Stimulated activated naive CD8-positive, alpha-beta T cell treated with anti-CD3 and anti-CD28 coated beads, Interleukin-15, amount 100 ng/mL, for 72 hours (primary cell): ENCODE measurements at regions not wholly inside any gene's neighbourhood (a gene's known extent, or its start where the extent isn't known, plus 50 kb on each side); places are given as distances from the start of the nearest gene placed in this dataset.

Experiments
- ATAC-seq: fragments of 150-1000 bp; cut with Tn5 transposase; 2 replicates; pipeline ENCODE4 v1.10.0; 2021; ENCODE audit warnings: mild to moderate bottlenecking, moderate library complexity
- DNase-seq, 2 donors: peaks; one replicate each; pipeline ENCODE4 v3.0.0; 2021 to 2022
- H3K27ac Mint-ChIP-seq, 2 donors: one replicate each; pipeline ENCODE4 v1.8.0; 2022; ENCODE audit warnings: mild to moderate bottlenecking in 2 of 2, mixed read lengths in 2 of 2, moderate library complexity in 2 of 2
- H3K27me3 Mint-ChIP-seq: one replicate; pipeline ENCODE4 v1.8.0; 2022; ENCODE audit warnings: mixed read lengths
- H3K4me1 Mint-ChIP-seq: one replicate; pipeline ENCODE4 v1.8.0; 2022; ENCODE audit warnings: mild to moderate bottlenecking, mixed read lengths
- H3K4me3 Mint-ChIP-seq, 2 donors: one replicate each; pipeline ENCODE4 v1.8.0; 2022; ENCODE audit warnings: mild to moderate bottlenecking in 2 of 2, mixed read lengths in 2 of 2, moderate library complexity in 1 of 2
- H3K9me3 Mint-ChIP-seq, 2 donors: one replicate each; pipeline ENCODE4 v1.8.0; 2022; ENCODE audit warnings: mixed read lengths in 2 of 2

DNA sequence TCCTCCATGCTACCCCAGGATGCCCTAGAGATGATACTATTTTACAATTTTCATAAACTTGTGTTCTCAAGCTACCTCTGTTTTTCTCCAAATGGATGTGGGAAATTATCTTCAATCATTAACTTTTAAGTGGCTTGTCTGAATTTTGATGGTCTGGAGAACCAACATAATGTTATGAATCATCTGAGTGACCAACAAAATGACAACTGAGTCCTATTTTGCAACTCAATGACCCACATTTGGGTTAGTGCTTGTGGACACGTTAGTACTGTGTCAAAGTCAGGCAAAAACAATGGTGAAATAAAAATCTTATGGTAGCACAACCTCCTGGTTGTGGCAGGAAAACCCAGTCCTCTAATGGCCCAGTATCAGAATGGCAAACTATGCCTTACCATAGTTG is 352.4 kb upstream of the ZNF385D start:
- H3K4me1 Mint-ChIP-seq: no peaks in the 10 kb centered on the region
- H3K27me3 Mint-ChIP-seq: no peaks in the 10 kb centered on the region
- no peak for ATAC-seq
- DNase-seq: no peak
- peaks cover 3 to 7% of the 10 kb centered on the region in 2 donors for H3K9me3 Mint-ChIP-seq
- no peak overlapping the region for H3K4me3 Mint-ChIP-seq
- no peak overlapping the region for H3K27ac Mint-ChIP-seq

DNA sequence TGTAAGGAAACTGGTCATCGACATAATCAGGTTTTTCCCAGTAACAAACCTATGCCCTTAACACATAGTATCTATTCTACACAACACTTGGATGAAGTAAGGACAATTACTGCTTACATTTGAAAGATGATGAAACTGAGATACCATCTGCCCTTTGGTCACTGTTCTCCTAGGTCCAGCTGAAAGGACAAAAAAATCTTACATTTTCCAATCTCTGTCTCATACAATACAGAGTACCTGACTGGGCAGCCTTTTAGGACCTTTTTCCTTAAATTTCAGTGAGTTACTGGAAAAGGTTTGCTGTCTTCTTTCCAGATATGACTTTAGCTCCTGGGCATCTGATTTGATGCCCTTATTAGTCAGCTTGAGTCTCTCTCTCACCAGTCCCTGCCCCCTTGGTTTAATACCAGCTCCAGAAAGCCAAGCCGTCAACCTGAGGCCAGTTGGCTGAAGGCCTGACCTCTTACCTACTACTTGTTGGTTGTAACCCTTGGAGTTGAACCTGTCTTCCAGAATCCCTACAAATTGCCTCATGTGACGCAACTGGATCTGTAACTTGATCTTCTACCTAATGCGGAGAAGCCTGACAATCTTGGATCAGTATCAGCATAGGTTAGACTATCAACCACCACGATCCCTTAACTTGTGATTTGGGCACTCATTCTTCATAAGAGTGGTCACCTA is 355.3 kb upstream of the ZNF385D start:
- no peak overlapping the region for H3K4me3 Mint-ChIP-seq
- no peak for DNase-seq
- no peak overlapping the region for H3K27ac Mint-ChIP-seq
- H3K27me3 Mint-ChIP-seq: no peaks in the 10 kb centered on the region
- no peak for ATAC-seq
- no peaks in the 10 kb centered on the region for H3K4me1 Mint-ChIP-seq
- no peaks in the 10 kb centered on the region for H3K9me3 Mint-ChIP-seq

DNA sequence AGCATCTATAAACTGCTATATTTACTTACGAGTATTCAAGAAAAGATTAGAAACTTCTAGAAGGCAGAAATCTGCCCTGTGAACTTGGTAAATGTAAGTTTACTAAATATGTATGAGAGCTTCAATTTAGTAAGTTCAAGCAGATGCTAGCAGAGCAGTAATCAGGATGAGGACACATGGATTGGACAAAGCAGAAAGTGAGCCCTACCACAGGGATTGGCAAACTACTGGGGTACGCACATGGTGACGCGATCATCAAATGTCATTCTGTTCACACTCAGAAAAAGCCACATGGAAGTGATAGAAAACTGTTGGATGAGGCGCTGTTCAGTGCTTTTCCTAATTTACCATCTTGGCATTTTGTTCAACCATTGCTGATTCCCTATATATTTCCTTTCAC is 360.2 kb upstream of the ZNF385D start:
- ATAC-seq (no peak), DNase-seq (no peak)
- Mint-ChIP-seq H3K4me3 (no peak overlapping the region), H3K4me1 (no peaks in the 10 kb centered on the region), H3K27me3 (no peaks in the 10 kb centered on the region), H3K9me3 (no peaks in the 10 kb centered on the region), H3K27ac (no peak overlapping the region)

DNA sequence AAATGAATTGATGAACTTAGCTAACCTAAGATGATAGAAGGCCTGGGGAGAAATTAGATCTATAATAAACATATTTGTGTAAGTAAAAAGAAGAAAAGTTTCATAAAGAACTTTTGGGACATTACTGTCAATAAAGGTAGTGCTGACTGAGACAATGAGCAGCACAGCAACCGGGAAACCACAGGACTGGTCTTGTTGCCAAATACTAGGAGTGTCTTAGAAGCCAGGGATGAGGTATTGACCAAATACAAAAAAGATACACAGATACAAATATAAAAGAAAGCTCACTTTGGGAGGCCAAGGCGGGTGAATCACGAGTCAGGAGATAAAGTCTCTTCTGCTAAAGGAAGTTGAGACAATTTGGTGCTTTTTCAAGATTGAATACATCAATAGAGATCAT is 362.4 kb upstream of the ZNF385D start:
- Mint-ChIP-seq H3K4me1 (no peaks in the 10 kb centered on the region), H3K27ac (no peak overlapping the region), H3K9me3 (no peaks in the 10 kb centered on the region), H3K4me3 (no peak overlapping the region), H3K27me3 (no peaks in the 10 kb centered on the region)
- DNase-seq (no peak), ATAC-seq (no peak)

DNA sequence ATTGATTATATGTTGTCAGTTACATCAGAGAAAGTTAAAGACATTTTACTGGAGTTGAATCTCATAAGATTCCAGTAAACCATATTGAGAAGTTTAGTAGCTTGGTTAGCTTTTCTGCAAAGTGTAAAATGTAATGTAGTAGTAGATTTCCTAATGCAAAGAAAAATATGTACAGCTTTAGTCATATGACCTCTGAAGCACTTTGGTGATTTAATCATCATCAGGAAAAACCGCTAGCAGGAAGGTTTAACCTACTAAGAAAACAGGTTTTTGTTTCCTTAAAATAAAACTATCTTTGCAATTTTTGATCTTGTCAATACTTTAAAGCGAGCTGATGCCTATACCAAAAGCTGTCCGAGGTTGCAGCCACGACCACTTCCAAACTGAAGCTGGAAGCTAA is 364.6 kb upstream of the ZNF385D start:
- Mint-ChIP-seq H3K4me3 (no peak overlapping the region), H3K9me3 (no peaks in the 10 kb centered on the region), H3K27me3 (no peaks in the 10 kb centered on the region), H3K27ac (no peak overlapping the region), H3K4me1 (no peaks in the 10 kb centered on the region)
- ATAC-seq: no peak
- DNase-seq: no peak

DNA sequence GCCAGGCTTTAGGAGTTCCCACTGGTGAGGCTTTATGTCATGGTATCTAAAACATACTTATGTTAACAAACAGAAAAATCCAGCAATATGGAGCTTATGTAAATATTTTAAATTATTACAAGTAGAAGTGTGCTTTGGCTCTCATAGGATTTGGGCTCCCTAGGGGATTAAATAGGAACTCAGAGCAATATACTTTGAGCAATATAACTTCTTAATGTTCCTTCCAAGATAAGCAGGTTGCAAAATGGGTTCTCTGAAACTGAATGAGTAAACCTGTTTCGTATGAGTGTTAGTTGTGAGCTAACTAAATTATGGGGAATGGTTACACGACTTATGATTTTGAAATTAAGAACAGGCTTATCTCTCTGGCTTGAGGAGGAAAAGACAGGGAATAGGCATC is 366.1 kb upstream of the ZNF385D start:
- ATAC-seq (no peak), DNase-seq (no peak)
- Mint-ChIP-seq H3K9me3 (no peaks in the 10 kb centered on the region), H3K27ac (no peak overlapping the region), H3K4me3 (no peak overlapping the region), H3K27me3 (no peaks in the 10 kb centered on the region), H3K4me1 (no peaks in the 10 kb centered on the region)

DNA sequence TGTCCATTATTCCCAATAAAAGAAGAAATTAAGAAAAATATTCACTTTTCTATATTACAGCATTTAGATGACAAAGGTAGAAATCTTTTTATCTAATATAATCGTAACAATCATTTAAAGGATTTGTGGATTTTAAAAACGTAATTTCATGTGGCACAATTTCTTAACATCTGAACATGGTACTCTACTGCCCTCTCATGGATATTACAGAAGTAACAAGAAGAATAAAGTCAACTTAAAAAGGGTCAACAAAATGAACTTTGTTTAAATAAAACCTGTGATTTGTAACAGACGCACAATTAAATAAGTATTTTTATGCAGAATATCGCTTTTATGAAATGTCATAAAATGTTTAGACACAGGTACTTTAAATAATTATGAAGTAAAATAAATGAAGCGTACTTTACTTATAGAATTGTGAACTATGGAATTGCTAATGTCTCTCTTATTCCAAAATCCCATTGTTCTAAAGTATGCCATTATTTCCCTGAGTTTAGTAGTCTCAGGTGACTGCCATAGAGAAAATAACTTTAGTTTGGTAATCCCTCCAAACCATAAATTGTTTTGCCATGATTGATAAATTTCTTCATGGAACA is 366.8 kb upstream of the ZNF385D start:
- Mint-ChIP-seq H3K4me1 (no peaks in the 10 kb centered on the region), H3K9me3 (no peaks in the 10 kb centered on the region), H3K4me3 (no peak overlapping the region), H3K27me3 (no peaks in the 10 kb centered on the region), H3K27ac (no peak overlapping the region)
- no peak for ATAC-seq
- no peak for DNase-seq

DNA sequence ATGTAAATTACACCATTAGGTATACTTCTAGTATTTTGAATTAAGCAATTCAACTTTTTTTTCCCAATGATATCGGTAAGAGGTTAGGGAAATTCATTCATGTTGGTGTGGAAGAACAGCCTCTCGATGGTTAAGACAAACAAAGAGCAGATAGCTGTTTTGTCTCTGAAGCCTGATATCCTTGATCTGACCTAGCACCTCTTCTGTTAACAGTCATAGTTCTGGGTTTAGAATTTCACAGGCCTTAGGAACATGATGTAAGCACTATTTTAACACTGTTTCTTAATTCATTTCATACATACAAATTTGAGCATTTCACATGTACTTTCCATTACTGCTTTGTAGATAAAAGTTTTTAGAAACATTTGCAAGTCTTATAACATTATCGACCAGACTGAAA is 367.5 kb upstream of the ZNF385D start:
- Mint-ChIP-seq H3K4me1 (no peaks in the 10 kb centered on the region), H3K27me3 (no peaks in the 10 kb centered on the region), H3K27ac (no peak overlapping the region), H3K4me3 (no peak overlapping the region), H3K9me3 (no peaks in the 10 kb centered on the region)
- DNase-seq: no peak
- no peak for ATAC-seq

DNA sequence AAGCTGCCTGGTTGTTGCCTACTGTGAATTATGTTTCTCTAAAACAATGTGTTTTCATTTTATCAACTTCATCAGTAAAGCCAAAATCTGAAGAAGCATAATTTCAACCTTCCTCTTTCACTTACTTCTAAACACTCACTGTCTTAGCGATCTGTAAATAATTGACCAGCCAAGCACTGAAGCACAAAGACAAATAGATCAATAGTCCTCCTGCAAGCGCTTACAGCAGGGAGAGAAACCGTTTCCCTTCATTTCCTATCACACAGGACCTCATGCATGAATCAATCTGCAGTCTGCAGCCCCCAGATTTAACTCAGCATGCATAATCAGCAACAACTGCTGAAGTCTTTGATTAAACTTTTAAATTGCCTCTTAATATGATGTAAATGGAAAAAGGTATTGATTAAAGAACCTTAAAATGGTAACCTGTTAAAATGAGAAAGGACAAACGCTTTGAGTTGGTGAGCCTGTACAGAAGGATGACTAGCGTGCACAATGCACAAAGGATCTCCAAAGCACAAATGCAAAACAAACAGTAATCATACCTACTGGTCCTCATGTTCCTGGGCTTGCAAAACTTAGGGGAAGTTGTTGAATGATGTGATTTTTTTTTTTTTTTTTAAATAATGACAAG is 370.2 kb upstream of the ZNF385D start:
- Mint-ChIP-seq H3K27ac (no peak overlapping the region), H3K4me3 (no peak overlapping the region), H3K4me1 (no peaks in the 10 kb centered on the region), H3K9me3 (no peaks in the 10 kb centered on the region), H3K27me3 (no peaks in the 10 kb centered on the region)
- ATAC-seq: no peak
- no peak for DNase-seq

DNA sequence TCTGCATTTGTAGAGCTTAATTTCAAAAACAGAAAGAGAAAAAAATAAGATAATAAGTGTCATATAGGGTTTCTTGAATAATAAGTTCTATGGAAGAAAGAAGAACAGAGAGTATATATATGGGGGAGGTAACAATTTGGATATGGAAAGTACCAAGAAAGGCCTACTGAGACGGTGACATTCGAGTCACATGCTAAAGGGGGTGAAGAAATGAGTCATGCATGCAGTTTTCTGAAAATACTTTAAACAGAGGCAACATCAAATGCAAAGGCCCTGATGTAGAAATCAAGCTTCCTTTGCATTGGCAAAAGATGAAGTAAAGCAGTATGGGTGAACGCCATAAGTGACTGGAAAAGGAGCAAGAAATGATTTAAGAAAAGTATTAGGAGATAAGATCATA is 371.6 kb upstream of the ZNF385D start:
- Mint-ChIP-seq H3K9me3 (no peaks in the 10 kb centered on the region), H3K27me3 (no peaks in the 10 kb centered on the region), H3K4me3 (no peak overlapping the region), H3K4me1 (no peaks in the 10 kb centered on the region), H3K27ac (no peak overlapping the region)
- ATAC-seq (no peak), DNase-seq (no peak)

DNA sequence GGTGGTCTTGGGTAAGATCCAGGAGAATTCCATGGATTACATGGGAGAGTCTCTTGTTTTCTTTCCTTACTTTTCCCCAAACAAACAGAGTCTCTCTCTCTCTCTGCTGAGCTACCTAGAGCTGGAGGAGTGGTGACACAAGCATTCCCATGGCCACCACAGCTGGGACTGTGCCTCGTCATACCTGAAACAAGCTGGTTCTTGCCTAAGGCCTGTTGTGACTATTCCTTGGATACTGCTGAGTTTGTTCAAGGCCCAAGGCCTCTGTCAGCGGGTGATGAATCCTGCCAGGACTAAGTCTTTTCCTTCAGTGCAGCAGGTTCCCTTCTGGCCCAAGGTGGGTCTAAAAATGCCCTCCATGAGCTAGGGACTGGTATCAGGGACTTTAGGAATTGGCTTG is 378.1 kb upstream of the ZNF385D start:
- Mint-ChIP-seq H3K27ac (no peak overlapping the region), H3K9me3 (peaks cover 0 to 18% of the 10 kb centered on the region in 2 donors), H3K4me1 (no peaks in the 10 kb centered on the region), H3K27me3 (no peaks in the 10 kb centered on the region), H3K4me3 (no peak overlapping the region)
- DNase-seq (no peak), ATAC-seq (no peak)

DNA sequence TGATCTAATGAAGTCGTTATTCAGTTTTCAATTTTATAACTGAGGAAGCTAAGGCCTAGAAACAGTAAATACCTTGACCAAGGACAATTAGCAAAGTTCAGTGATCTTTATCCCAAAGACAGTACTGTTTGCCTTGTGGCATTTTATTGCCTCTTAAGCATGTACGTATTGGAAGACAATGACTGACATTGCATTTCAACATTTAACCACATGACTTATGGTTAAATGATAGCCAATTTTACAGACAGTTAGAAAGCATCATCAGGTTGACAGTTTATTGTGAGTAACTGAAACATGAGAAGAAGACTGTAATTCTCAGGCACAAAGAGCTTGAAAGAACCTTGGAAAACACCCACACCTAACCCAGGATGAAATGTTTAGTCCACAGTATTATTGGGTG is 390.8 kb upstream of the ZNF385D start:
- Mint-ChIP-seq H3K9me3 (peaks cover 0 to 2% of the 10 kb centered on the region in 2 donors), H3K4me1 (no peaks in the 10 kb centered on the region), H3K4me3 (no peak overlapping the region), H3K27ac (no peak overlapping the region), H3K27me3 (no peaks in the 10 kb centered on the region)
- ATAC-seq (no peak), DNase-seq (no peak)

DNA sequence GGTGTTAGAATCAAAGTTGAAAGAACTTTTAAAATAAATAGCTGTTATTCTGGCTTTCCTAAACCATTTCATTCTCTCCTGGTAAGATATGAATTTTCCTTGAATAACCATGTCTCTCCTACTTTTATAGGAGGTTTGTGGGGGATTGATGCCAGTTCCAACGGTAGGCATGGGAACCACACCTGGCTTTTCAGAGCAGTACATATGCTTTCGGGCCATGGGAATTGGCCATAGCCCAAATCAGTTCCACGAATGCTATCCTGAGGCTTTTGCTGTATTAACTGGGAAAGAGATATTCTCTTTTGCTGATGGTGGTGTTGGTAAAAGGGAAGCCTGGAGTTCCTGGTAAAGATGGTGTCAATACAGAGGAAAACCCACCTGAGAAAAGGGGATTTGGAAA is 396.2 kb upstream of the ZNF385D start:
- Mint-ChIP-seq H3K9me3 (no peaks in the 10 kb centered on the region), H3K4me3 (no peak overlapping the region), H3K4me1 (no peaks in the 10 kb centered on the region), H3K27ac (no peak overlapping the region), H3K27me3 (no peaks in the 10 kb centered on the region)
- ATAC-seq: no peak
- no peak for DNase-seq

DNA sequence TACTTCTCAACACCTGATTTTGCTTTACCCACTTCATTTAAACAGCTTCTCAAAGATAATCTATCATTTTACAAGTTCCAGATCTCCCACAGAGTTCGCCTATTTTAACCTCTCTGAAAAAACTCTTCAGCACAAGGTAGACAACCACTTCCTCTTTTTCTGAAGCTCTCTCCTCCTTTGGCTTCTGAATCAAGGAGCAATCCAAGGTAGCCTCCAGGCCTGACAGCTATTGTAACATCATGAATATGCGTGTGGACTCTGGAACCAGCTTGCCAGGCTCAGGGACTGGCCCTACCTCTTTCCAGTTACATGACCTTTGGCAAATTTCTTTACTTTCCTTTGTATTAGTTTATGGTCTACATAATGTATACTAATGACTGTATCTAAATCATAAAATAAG is 405.9 kb upstream of the ZNF385D start:
- ATAC-seq (no peak), DNase-seq (no peak)
- Mint-ChIP-seq H3K4me1 (no peaks in the 10 kb centered on the region), H3K9me3 (peaks cover 5 to 7% of the 10 kb centered on the region in 2 donors), H3K4me3 (no peak overlapping the region), H3K27me3 (no peaks in the 10 kb centered on the region), H3K27ac (no peak overlapping the region)

DNA sequence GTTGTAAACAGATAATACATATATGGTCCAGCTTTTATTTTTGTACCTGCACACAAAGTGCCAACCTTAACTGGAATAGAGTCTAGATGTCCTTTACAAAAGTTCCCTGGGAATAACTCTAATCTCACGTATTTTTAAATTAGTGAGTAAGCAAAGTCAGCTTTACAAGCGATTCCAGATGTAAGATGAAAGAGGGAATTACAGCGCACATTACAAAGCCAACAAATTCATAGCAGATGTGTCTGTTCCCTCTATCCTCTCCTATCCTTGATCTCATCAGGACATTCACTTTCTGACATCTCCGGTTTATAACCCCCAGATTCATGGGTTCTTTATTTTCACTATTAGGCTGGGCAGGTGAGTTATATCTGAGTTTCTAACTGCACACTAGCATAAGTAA is 406.8 kb upstream of the ZNF385D start:
- Mint-ChIP-seq H3K27me3 (no peaks in the 10 kb centered on the region), H3K9me3 (peaks cover 5 to 7% of the 10 kb centered on the region in 2 donors), H3K4me3 (no peak overlapping the region), H3K4me1 (no peaks in the 10 kb centered on the region), H3K27ac (no peak overlapping the region)
- no peak for ATAC-seq
- no peak for DNase-seq

DNA sequence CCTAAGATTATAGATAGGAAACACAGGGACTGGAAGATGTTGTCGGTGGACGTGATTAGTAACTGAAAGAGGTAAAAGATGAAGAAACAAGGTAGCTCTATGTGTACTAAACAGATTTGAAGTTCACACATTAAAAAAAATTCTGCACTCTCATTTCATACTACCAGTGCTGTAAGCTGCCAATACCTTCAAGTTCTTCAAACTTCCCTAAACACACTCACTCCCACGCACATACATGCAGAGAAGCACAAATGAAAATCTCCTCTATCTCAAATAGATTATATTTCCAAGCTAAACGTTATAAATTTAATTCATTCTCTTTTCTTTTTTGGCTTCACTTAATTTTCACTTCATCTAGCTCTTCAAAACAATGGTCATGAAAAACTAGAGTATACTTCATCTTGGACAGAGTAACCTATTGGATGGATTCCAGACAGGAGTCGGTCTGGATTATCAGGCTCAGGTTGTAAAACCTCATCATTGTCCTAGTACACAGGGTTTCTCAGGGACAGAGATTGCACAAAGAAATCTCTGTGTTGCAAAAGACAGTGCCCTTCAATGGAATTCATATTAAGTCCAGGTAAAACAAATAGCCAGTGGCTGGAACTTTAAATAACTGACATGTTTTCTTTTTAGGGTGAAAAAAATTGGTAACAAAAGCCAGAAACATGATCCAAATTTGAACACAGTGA is 408.1 kb upstream of the ZNF385D start:
- Mint-ChIP-seq H3K27me3 (no peaks in the 10 kb centered on the region), H3K4me1 (no peaks in the 10 kb centered on the region), H3K27ac (no peak overlapping the region), H3K9me3 (peaks cover 5 to 7% of the 10 kb centered on the region in 2 donors), H3K4me3 (no peak overlapping the region)
- ATAC-seq (no peak), DNase-seq (no peak)
